Activated CD4-positive, CD25-positive, alpha-beta regulatory T cell treated with anti-CD3 and anti-CD28 coated beads, Interleukin-2, amount 50 U/mL, for 24 hours (primary cell): ENCODE measurements at regions not wholly inside any gene's neighbourhood (a gene's known extent, or its start where the extent isn't known, plus 50 kb on each side); places are given as distances from the start of the nearest gene placed in this dataset.

ENCODE experiments used
- ATAC-seq, 2 donors: fragments of 150-1000 bp; cut with Tn5 transposase; one replicate each; pipeline ENCODE4 v1.10.0; 2021; ENCODE audit warnings: mild to moderate bottlenecking in 1 of 2, moderate library complexity in 1 of 2

DNA sequence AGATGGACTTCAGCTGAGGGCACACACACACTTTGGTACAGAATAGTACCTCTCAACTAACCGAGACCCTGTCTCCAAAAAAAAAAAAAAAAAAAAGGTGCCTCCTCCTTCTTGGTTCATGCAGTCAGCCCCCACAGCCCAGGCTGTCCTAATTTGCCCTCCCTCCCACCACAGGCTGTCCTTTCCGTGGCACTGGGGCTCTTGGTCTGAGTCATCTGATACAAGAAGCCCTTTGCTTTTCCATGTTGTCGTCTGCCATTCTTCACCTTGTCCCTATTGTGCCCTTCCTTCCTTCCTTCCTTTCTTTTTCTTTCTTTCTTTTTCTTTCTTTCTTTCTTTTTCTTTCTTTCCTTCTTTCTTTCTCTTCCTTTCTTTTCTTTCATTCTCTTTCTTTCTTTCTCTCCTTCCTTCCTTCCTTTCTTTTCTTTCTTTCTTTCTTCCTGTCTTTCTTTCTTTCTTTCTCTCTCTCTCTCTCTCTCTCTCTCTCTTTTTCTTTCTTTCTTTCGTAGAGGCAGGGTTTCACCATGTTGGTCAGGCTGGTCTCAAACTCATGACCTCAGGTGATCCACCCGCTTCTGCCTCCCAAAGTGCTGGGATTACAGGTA lies 96.0 kb upstream of the IKZF1 start:
- ATAC-seq, result no peak

DNA sequence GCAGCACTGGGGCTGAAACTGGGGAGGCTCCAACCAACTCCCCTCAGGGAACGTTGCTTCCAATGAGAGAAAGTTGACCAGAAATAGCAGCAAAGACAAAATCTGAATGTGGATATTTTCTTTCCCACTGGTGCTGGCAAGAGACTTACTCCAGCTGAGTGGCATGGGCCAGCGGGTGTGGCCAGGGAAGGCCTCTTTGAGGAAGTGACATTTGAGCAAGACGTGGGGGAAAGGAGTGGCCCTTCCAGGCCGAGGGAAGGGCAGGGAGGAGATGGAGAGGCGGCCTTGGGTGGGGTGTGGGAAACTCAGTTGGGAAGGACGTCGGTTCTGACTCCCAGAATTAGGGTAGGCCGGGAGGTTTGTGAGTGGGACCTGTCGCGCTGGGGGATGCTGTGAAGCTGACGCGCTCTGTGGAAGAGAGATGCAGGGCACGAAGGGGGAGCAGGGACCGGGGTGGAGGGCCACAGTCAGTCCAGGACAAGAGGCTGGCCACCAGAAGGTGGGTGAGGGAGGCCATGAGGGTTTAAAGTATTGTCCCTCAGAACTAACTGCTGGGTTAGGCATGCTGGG lies 96.7 kb upstream of the IKZF1 start:
- no peak for ATAC-seq

DNA sequence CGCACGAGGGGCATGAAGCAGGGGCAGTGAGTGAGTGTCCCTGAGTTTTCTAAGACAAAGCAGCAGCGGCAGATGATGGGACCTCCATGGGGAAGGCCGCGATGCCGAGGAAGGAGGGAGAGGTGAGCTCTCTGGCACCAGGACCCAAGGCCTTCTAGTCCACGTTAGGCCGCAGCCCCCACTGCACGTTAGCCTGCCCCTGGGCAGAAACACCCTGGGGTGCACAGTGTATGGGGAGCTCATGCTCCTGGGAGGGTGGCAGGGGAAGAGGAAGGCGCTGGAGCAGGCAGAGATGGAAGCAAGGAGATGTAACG lies 97.3 kb upstream of the IKZF1 start:
- ATAC-seq, result no peak

DNA sequence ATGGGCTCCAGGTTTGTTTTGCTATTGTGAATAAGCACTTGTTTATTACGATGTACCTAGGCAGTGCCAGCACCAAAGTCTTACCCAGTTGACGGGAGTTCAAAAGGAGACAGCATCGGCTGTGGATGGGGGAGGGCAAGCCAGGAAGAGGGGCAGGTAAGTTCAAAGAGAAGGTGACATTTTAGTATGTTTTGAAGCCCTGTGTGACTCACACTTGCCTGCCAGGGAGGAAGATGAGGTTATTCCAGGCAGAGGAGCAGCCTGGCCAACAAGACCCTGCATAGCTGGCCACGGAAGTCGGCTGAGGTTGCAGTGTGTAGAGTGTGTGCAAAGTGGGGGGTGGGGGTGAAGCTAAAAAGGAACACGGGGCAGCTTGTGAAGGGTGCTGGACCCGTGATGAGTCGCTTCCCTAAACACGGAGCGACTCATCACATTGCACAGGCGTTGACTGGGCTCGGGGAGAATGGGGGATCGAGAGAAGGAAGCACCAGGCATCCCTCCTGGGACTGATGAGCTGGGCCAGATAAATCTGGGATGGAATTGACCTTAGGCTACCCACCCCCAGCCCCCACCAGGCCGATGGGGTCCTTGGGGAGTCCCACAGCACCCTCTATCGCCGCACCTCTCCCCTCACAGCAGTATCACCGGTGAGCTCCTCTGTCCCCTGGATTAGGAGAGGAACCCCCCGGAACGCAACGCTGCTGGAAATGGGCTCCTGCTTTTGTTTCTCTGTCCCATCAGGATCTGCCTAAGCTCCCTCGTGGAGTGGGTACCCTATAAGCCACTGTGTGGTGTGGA lies 97.9 kb upstream of the IKZF1 start:
- ATAC-seq, result peak; percentile 46 to 54

DNA sequence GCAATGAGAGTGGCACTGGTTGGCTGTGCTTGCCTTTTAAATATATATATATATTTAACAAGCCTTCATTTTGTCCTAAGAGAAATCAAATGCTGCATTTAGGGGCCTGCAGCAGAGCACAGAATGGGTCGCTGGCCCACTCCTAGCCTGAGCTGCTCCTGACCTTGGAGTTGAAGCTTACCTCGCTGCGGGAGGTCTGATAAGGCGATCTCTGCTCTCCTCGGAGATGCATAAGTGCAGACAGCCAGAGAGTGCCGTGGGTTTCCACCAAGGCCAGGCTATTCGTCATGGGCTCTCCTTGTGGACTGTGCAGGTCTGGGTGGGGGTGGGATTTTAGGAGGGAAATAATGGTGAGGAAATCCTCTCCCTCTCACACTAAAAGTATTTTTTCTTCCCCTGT lies 99.5 kb upstream of the IKZF1 start:
- no peak for ATAC-seq

DNA sequence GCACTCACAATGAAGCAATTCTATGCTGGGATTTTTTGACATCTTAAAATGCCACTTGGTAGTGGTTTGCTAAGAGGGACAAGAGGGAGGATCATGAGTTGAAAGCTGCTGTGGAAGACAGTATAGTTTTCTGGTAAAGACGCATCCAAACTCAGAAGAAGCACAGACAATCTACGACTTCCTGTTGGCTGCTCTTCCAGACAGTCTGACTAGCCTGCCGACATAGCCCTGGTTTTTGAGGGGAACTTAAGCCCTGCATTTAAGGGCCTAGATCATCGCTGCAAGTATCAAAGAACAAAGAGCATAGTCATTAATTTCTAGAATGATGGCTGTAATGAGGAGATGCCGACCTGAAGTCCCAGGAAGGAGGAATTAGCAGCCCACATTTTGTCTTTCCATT lies 99.9 kb upstream of the IKZF1 start:
- ATAC-seq, result no peak

DNA sequence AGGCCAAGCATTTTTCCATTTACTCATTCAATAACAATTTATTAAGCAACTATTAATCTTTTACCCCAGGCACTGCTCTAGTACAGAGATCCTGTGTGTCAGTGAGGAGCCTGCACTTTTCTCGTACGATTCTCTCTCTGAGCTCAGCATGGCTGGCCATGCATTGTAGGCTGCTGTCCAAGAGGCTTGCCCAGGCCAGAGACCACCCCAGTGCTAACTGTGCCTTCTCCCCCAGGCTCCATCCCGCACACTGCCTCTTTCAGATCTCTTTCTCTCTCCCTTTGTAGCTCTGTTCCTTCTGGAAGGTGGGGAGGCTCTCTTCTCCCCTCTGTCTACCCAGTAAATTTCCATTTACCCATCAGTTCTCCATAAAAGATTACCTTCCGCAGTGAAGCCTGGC lies 101.0 kb upstream of the IKZF1 start:
- ATAC-seq, result no peak

DNA sequence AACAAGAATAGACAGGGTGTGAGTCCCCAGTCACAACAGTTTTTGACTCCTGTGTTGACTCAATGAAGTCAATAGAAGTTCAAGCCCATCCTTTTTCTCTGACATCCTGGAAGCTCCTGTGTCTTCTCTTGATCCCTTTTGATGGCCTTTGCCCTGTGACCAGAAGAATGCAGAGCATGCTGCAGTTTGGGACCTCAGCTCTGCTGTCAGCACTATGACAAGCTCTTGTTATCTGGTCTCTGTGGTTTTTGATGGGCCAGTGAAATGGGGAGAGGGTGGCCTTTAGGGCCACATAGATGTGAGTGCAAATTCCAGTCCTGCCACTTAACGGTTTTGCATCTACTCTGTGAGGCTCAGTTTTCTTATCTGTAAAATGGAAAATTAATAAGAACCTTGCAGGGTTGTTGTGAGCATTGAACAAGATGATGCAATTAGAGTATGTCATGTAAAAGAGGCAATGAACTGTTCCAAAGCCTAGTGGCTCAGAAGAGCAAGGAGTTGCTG lies 102.4 kb upstream of the IKZF1 start:
- no peak for ATAC-seq

DNA sequence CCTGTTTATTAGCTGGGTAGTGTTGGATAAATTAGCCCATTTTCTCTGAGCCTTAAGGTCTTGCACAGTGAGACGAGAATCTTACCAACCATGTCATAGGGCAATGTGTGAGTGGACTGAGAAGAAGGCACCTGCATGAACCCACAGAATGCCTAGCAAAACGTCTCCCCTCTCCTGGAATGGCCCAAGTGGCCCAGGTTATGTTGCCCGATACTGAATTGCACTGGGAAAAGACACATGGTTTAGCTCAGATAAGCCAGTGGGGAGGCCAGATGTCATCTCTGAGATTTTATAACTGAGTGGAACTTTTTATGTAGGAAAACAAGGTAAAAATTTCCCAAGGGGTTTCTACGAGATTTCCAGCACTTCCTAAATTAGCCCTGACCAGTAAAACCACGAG lies 104.7 kb upstream of the IKZF1 start:
- no peak for ATAC-seq

DNA sequence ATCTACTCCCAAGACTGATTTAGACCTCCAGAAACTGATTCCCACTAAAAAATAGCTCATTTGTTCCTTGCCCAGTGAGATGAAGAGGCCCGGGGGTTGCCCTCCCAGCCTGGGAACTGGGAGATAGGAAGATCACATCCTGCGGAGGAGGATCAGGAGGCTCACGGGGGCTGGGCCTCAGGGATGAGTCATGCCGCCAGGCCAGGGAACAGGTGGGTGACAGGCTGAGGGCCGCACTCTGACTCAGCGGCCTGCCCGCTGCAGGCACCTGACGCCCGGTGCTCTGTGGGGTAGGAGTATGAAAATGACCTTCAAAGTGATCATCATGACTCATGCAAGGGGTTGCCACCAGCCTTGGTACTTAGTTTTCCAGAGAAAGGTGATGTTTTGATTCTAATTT lies 104.5 kb upstream of the ZPBP start:
- peak; percentile 98 to 99 for ATAC-seq

DNA sequence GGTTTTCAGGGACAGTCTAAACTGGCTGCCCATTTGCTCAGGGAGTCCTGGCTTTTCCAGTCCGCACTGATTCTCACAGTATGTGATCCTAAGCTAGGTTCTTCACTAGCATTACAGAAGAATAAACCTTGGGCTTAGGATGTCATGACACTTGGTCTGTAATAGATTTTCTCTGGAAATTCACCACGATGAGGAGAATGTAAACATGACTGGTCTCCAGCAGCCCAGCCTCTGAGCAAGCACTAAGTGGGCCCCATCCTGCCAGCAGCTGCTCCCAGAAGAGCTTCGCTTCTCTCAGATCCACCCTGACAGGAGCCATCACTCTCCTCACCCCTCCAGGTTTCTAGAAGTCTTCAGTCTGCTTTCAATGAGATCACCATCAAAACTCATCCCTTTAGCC lies 103.7 kb upstream of the ZPBP start:
- ATAC-seq, result no peak

DNA sequence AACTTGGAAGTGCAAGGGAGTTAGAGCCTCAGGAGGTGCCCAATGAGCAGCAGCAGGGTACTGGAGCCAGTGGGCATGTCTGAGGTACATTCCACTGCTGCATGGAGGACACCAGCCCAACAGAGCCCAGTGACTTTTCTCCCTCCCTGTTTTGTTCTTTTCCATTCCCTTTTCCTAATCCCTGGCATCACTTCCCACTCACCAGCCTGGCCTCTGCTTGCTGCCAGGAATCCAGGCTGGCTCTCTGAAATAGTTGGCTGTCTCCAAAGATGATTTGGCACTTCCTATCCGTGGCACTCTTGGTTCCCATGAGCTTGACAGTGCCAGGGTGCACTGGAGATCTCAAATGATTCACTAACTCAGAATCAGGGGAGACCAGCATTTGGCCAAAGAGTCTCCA lies 97.7 kb upstream of the ZPBP start:
- no peak for ATAC-seq

DNA sequence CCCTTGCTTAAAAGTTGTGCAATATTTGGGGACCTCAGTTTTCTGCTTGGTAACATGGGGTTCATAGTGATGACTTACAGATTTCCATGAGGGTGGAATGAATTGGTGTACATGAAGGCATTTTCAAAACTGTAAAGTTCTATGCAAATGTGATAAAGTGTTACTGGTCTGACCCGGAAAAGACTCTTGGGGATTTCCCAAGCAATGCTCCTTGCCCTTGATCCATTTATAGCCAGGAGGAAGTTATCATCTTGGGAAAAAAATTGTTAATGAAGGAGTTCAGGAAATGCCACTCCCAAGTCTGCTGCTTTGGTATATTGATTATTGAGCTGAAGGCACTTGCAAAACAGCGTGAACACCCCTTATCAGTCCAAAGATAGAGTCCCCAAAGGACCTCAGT lies 96.3 kb upstream of the ZPBP start:
- ATAC-seq, result no peak

DNA sequence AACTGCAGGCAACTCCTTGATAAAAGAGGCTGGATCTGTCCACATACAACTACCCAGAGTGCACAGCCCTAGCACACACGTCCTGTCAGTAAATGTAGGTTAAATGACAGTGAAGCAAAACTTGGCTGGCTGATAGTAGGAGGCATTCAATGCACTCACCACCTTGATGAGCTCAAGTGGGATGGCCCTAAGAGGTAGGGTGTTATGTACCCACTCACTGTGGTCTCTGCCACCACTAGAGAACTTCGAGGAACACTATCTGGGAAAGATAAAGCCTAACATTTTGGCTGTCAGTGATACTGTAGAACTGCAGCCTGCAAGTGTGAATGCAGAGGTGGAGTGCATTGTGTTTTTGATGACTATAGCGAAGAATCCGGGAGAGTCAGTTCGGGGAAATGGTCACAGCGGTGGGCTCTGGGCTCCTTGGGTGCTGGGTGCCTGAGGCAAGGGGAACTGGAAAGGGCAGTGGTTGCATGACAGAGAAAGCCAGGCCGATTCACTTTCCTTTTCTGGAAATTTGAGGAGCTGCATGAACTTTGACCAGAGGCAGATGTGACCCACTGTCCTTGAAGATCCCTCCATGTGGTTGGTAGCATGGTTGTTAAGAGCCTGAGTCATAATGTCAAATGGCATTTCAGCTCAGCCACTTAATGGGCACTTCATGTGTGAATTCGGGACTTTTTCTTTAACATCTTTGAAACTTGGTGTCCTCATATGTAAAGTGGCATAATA lies 93.1 kb upstream of the ZPBP start:
- ATAC-seq, result no peak

DNA sequence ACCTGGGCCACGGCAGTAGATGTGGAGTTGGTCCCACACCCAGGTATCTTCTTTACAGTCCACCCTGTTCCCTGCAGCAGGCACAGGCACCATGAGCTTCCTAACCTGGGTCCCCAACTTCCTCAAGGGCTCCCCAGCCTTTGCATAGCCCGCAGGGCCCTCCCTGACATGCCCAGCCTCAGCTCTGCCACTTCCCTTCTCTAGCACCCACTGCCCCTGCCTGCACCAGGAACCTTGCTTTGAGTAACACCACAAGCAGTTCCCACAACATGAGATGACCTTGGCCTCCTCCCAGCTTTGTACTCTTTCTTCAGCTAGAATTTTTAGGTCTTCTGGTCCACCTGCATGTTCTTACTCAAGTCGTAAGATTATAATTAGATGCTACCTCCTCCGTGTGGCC lies 92.2 kb upstream of the ZPBP start:
- ATAC-seq, result no peak

DNA sequence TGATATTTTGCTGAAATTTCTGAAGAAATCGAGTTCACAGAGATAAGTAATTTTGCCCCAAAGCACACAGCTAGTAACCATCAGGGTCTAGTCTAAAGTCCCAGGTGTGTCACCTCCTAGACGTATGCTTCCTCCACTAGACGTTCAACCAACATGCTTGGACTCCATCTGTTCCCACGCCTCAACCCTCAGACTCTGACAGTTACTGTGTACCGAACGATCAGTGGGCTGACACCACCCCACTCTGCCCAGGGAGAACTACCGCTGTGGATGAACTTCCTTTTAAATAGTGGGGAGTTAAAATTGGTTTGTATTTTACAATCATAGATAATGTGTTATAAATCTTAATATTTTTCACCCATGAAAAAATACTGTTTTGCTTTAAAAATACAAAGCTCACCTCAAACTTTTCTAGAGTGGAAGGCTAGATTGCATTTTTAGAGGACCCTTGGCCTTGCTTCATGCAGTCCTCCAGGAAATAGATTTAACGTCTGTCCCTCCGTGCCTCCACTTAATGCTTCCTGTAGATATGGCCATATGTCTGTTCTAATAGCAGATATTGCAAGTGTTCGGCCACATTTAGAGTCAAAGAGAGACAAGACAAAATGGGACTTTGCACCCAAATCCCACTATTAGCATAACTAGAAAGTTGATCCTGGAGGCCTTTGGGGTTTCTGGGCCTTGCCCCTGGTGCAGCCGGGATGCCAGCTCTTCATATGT lies 91.4 kb upstream of the ZPBP start:
- no peak for ATAC-seq

DNA sequence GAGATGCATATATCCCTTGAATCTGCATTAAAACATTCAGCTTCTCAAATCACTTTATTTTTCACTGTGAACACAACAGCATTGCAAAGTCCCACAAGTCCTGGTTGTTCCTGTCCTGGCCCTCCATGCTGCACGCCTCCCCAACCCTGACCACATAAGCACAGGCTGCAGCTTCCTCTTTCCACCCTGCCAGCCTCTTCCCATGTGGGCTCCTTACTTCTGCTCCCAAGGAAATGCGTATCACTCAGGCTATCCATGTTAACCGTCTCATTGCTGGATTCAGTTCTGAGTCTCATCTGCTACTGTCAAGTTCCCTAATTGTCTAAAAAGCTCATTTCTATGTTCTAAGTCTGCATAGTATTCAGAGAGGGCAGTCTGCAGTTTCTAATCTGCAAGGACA lies 89.7 kb upstream of the ZPBP start:
- no peak for ATAC-seq

DNA sequence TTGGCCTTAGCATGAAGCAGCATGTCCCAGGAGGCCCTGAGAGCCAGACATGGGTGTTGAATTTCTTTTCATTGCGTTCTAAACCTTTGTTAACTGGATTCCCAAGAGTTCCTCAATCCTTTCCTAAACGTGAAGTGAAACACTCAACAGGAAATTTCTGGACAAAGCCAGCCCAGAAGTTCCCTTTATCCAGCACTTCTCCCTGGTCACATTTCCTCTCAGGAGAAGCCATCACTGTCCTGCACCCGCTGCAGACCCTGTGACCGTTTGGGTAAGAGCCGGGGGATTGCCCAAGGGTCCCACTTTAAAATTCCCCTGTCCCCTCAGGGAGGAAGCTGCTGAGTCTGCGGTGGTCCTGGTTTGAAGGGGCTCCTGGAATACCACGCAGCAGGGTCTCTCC lies 88.0 kb upstream of the ZPBP start:
- ATAC-seq, result no peak

DNA sequence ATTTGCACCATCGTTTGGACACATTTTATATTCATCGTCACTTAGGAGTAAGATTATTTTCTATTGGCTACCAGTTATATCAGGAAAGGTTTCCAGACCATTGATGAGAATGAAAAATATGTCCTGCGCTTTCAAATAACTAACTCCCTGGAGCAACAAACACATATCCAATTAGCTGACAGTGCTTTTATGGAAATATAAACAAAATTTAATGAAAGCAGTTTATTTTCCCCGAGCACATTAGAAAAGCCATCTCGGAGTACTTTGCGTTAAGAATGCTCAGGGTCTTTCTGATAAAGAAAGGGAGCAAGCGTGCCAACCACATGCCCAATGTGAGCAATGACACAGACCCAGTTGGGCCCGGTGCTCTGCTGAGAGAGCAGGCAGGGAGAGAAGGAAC lies 85.1 kb upstream of the ZPBP start:
- ATAC-seq, result no peak

DNA sequence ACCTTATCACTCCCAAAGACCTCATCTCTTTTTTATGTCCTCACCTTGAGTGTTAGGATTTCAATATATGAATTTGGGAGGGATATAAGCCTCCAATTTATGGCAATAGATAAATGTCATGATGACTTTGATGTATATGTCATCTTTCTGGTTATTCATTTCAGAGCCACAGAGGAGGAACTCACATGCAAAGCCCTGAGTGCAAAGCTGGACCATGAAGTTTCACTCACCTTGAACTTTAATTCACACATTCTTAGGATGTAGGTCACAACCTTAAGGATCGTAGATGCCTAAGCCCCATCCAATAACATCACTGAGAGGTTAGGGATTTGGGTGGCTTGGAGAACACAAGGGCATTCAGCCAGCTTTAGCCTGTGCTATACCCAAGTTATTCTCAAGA lies 81.9 kb upstream of the ZPBP start:
- ATAC-seq, result no peak

DNA sequence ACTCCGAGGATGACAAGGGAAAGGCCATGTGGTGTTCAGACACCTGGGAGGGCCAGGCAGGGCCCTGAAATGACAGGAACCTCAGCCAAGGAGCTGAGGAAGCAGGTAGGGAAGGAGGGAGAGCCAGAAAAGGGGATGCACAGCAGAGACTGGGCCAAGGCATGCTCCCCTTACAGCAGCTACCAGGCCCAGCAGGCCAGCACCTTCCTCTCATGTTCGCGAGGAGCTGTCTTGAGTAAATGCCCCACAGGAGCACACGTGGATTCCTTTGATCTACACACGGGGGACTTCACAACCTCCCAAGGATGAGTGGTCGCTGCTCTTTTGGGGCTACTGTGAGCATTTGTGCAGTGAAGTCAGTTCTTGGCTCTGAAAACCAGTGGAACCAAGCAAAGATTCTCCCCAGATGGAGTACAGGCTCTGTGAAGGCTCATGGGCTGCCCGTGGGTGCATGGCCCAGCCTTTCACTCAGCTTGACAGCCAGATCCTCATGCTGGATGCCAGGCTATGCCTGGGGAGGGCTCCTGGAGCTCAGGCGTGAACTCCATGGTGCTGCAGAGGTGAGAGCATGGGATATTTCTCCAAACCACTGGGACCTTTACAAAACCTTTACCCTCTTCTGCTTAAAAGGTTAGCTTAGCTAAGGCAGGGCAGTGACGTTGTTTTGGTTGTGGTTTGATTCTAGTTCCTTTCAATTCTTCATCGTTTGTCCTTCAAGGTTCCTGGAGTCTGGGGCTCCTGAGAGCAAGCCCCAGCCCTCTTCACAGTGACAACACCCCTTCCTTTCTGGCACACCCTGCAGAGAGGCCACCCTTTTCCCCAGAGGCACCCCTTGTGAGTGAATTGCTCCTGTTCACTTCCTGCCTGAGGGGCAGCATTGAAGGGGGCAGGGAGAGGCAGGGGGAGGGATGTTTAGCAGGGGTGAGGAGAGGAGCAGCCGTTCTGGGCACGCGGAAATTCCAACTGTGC lies 74.2 kb upstream of the ZPBP start:
- ATAC-seq, result peak; percentile 19 to 39
